HEK293 (cell line): ENCODE measurements at regions not wholly inside any gene's neighbourhood (a gene's known extent, or its start where the extent isn't known, plus 50 kb on each side); places are given as distances from the start of the nearest gene placed in this dataset.

ENCODE experiments used
- PBX3 ChIP-seq: sonication (generic); formaldehyde crosslinking; IDR thresholded peaks from 2 replicates; pipeline ENCODE4 v1.8.1; 2022; ENCODE audit warnings: mild to moderate bottlenecking, moderate library complexity, missing genetic modification reagents
- TRIM28 ChIP-seq: IDR thresholded peaks from 2 replicates; pipeline ENCODE4 v1.6.1; 2011; ENCODE audit warnings: low read length, control low read depth, borderline replicate concordance
- ZFP41 ChIP-seq: fragments of 450-650 bp; formaldehyde crosslinking; IDR thresholded peaks from 2 replicates; pipeline ENCODE4 v1.5.1; 2016; ENCODE audit warnings: missing biosample characterization, missing genetic modification characterization, borderline replicate concordance
- ZNF530 ChIP-seq: fragments of 450-650 bp; formaldehyde crosslinking; IDR thresholded peaks from 2 replicates; pipeline ENCODE4 v1.5.1; 2016; ENCODE audit warnings: low read depth, missing biosample characterization, missing genetic modification characterization
- ZNF76 ChIP-seq: fragments of 450-650 bp; formaldehyde crosslinking; IDR thresholded peaks from 2 replicates; pipeline ENCODE4; 2016; ENCODE audit warnings: low read depth, missing biosample characterization, missing genetic modification characterization, borderline replicate concordance
- TF ChIP-seq, protein P1 (sequence below): fragments of 450-650 bp; formaldehyde crosslinking; IDR thresholded peaks from 2 replicates; pipeline ENCODE4 v1.5.1; 2016; ENCODE audit warnings: missing biosample characterization, missing genetic modification characterization

- TF ChIP-seq, protein P1, sequence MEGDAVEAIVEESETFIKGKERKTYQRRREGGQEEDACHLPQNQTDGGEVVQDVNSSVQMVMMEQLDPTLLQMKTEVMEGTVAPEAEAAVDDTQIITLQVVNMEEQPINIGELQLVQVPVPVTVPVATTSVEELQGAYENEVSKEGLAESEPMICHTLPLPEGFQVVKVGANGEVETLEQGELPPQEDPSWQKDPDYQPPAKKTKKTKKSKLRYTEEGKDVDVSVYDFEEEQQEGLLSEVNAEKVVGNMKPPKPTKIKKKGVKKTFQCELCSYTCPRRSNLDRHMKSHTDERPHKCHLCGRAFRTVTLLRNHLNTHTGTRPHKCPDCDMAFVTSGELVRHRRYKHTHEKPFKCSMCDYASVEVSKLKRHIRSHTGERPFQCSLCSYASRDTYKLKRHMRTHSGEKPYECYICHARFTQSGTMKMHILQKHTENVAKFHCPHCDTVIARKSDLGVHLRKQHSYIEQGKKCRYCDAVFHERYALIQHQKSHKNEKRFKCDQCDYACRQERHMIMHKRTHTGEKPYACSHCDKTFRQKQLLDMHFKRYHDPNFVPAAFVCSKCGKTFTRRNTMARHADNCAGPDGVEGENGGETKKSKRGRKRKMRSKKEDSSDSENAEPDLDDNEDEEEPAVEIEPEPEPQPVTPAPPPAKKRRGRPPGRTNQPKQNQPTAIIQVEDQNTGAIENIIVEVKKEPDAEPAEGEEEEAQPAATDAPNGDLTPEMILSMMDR: no peak
- TF ChIP-seq TRIM28 (no peak), ZFP41 (tag by site-specific recombination) (no peak), ZNF530 (tag by site-specific recombination) (no peak), PBX3 (CRISPR knock-in tag) (no peak), ZNF76 (tag by site-specific recombination) (no peak)
Measured at GRCh38 chr5:2300421-2300820, 417.7 kb upstream of the IRX4 start.
